ENCODE measurements at regions not wholly inside any gene's neighbourhood (a gene's known extent, or its start where the extent isn't known, plus 50 kb on each side); places are given as distances from the start of the nearest gene placed in this dataset.
"Not testable (repeated sequence)": the region's sequence is repeated elsewhere in the genome, so short reads cannot be mapped to it uniquely, and the experiment has no call there.

- ATAC-seq; H3K36me3 Mint-ChIP-seq (ENCODE audit: low read depth); H3K4me1 Mint-ChIP-seq (ENCODE audit: low read depth); POLR2A ChIA-PET; H3K27ac Mint-ChIP-seq; H3K27me3 Mint-ChIP-seq (ENCODE audit: low read depth); H3K4me3 Mint-ChIP-seq; H3K9me3 Mint-ChIP-seq (ENCODE audit: insufficient read depth); DNase-seq: not testable (repeated sequence)
- CTCF ChIA-PET, result interaction anchor here (1.0 to 2.3 kb wide), 2 partner anchors 10 to 238 kb away, joined by 3 to 10 read pairs; no protein-coding TSS in a partner anchor
These were observed 56.3 kb upstream of the TIAM2 start for GRCh38 chr6:154938727-154939285.

GRCh38 chr6:154942770-154943169 is 52.3 kb upstream of the TIAM2 start:
- Mint-ChIP-seq H3K36me3 (ENCODE audit: low read depth) (no peaks in the 10 kb centered on the region), H3K4me3 (no peak overlapping the region), H3K27me3 (ENCODE audit: low read depth) (no peaks in the 10 kb centered on the region), H3K9me3 (ENCODE audit: insufficient read depth) (no peaks in the 10 kb centered on the region), H3K27ac (no peak overlapping the region), H3K4me1 (ENCODE audit: low read depth) (no peaks in the 10 kb centered on the region)
- ATAC-seq (no peak), DNase-seq (no peak)
- ChIA-PET CTCF (interaction anchor here (1.0 to 1.2 kb wide), 2 partner anchors 15 to 267 kb away, joined by 3 to 4 read pairs; no protein-coding TSS in a partner anchor), POLR2A (no interaction called here)

GRCh38 chr6:154945271-154945890 is 49.7 kb upstream of the TIAM2 start:
- CTCF ChIA-PET, result interaction anchor here (1.9 kb wide), 1 partner anchor 17 kb away, joined by 9 read pairs; no protein-coding TSS in a partner anchor
- Mint-ChIP-seq H3K4me1 (ENCODE audit: low read depth) (peaks cover 2% of the 10 kb centered on the region), H3K36me3 (ENCODE audit: low read depth) (peaks cover 7% of the 10 kb centered on the region), H3K27ac (no peak overlapping the region), H3K27me3 (ENCODE audit: low read depth) (no peaks in the 10 kb centered on the region), H3K9me3 (ENCODE audit: insufficient read depth) (peaks cover 4% of the 10 kb centered on the region), H3K4me3 (no peak overlapping the region)
- POLR2A ChIA-PET, result no interaction called here
- DNase-seq, result no peak
- no peak for ATAC-seq
